Liver (tissue), 3 donors: ENCODE measurements at regions not wholly inside any gene's neighbourhood (a gene's known extent, or its start where the extent isn't known, plus 50 kb on each side); places are given as distances from the start of the nearest gene placed in this dataset.
"Not testable (repeated sequence)": the region's sequence is repeated elsewhere in the genome, so short reads cannot be mapped to it uniquely, and the experiment has no call there.

Experiments used
- EGR1 ChIP-seq, 2 donors: IDR thresholded peaks; 2 replicates each; pipeline ENCODE4 v1.6.1; 2016 to 2018; ENCODE audit warnings: antibody characterized with exemption in 2 of 2, low read depth in 2 of 2
- FOXA2 ChIP-seq: IDR thresholded peaks from 2 replicates; pipeline ENCODE4 v1.6.1; 2016; ENCODE audit warnings: antibody characterized with exemption
- GABPA ChIP-seq, 2 donors: IDR thresholded peaks in 1 of 2; conservative IDR thresholded peaks in 1 of 2; 2 replicates each; pipeline ENCODE4 v1.6.1; 2016; ENCODE audit warnings: antibody characterized with exemption in 2 of 2, mild to moderate bottlenecking in 1 of 2, moderate library complexity in 1 of 2
- JUND ChIP-seq, 2 donors: IDR thresholded peaks; 2 replicates each; pipeline ENCODE4 v1.6.1; 2016; ENCODE audit warnings: antibody characterized with exemption in 2 of 2
- MAX ChIP-seq: IDR thresholded peaks from 2 replicates; pipeline ENCODE4 v1.6.1; 2016; ENCODE audit warnings: antibody characterized with exemption
- RAD21 ChIP-seq, 2 donors: IDR thresholded peaks; 2 replicates each; pipeline ENCODE4 v1.6.1; 2016; ENCODE audit warnings: antibody characterized with exemption in 2 of 2, mild to moderate bottlenecking in 2 of 2
- SP1 ChIP-seq: IDR thresholded peaks from 2 replicates; pipeline ENCODE4 v1.6.1; 2018; ENCODE audit warnings: antibody characterized with exemption, mild to moderate bottlenecking
- TAF1 ChIP-seq: conservative IDR thresholded peaks from 2 replicates; pipeline ENCODE4 v1.6.1; 2016; ENCODE audit warnings: antibody characterized with exemption, mild to moderate bottlenecking
- YY1 ChIP-seq: IDR thresholded peaks from 2 replicates; pipeline ENCODE4 v1.6.1; 2016; ENCODE audit warnings: antibody characterized with exemption, mild to moderate bottlenecking
- ZBTB33 ChIP-seq: IDR thresholded peaks from 2 replicates; pipeline ENCODE4 v1.6.1; 2016; ENCODE audit warnings: antibody characterized with exemption
- TF ChIP-seq, protein P1 (sequence below): fragments of 150-350 bp; IDR thresholded peaks from 2 replicates; pipeline ENCODE4 v1.5.1; 2017; ENCODE audit warnings: improper control_type of control experiment, low read depth, low read length; ENCODE audit not compliant: missing input control
- TF ChIP-seq, protein P2 (sequence below): IDR thresholded peaks from 2 replicates; pipeline ENCODE4 v1.6.1; 2016; ENCODE audit warnings: antibody characterized with exemption, mild to moderate bottlenecking
- TF ChIP-seq, protein P3 (sequence below): IDR thresholded peaks from 2 replicates; pipeline ENCODE4 v1.6.1; 2016; ENCODE audit warnings: antibody characterized with exemption
- donor health status: healthy.
- donor health status: healthy.

DNA sequence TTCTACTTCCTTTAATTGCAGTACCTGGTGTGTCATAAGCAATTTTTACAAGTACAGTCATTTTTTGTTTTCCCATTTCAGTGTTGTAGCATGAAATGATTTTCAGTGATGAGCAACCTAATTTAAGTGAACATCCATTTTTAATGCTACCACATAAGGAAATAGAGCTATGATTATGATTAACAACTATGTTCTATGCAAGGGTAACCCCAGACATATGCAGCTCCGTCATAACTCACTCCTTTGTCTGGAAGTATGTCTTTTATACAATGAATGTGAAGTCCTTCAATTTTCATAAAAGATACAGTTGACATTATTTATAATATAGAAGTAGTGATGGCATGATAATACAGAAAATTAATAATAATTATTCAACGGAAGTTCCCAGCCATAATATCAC, 783.3 kb upstream of the CDH18 start:
- not testable (repeated sequence) for TF ChIP-seq MAX; ZBTB33; EGR1 (IDR thresholded peaks at IDR 0.05; ENCODE audit: low read depth in 2 of 2); GABPA (IDR thresholded peaks at IDR 0.05 in 1 of 2, conservative IDR thresholded peaks at IDR 0.05 in 1 of 2); TAF1; RAD21 (IDR thresholded peaks at IDR 0.05); YY1; SP1; JUND (IDR thresholded peaks at IDR 0.05); FOXA2
- TF ChIP-seq, protein P1, sequence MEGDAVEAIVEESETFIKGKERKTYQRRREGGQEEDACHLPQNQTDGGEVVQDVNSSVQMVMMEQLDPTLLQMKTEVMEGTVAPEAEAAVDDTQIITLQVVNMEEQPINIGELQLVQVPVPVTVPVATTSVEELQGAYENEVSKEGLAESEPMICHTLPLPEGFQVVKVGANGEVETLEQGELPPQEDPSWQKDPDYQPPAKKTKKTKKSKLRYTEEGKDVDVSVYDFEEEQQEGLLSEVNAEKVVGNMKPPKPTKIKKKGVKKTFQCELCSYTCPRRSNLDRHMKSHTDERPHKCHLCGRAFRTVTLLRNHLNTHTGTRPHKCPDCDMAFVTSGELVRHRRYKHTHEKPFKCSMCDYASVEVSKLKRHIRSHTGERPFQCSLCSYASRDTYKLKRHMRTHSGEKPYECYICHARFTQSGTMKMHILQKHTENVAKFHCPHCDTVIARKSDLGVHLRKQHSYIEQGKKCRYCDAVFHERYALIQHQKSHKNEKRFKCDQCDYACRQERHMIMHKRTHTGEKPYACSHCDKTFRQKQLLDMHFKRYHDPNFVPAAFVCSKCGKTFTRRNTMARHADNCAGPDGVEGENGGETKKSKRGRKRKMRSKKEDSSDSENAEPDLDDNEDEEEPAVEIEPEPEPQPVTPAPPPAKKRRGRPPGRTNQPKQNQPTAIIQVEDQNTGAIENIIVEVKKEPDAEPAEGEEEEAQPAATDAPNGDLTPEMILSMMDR: not testable (repeated sequence)
- TF ChIP-seq, protein P2, sequence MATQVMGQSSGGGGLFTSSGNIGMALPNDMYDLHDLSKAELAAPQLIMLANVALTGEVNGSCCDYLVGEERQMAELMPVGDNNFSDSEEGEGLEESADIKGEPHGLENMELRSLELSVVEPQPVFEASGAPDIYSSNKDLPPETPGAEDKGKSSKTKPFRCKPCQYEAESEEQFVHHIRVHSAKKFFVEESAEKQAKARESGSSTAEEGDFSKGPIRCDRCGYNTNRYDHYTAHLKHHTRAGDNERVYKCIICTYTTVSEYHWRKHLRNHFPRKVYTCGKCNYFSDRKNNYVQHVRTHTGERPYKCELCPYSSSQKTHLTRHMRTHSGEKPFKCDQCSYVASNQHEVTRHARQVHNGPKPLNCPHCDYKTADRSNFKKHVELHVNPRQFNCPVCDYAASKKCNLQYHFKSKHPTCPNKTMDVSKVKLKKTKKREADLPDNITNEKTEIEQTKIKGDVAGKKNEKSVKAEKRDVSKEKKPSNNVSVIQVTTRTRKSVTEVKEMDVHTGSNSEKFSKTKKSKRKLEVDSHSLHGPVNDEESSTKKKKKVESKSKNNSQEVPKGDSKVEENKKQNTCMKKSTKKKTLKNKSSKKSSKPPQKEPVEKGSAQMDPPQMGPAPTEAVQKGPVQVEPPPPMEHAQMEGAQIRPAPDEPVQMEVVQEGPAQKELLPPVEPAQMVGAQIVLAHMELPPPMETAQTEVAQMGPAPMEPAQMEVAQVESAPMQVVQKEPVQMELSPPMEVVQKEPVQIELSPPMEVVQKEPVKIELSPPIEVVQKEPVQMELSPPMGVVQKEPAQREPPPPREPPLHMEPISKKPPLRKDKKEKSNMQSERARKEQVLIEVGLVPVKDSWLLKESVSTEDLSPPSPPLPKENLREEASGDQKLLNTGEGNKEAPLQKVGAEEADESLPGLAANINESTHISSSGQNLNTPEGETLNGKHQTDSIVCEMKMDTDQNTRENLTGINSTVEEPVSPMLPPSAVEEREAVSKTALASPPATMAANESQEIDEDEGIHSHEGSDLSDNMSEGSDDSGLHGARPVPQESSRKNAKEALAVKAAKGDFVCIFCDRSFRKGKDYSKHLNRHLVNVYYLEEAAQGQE: not testable (repeated sequence)
- TF ChIP-seq, protein P3, sequence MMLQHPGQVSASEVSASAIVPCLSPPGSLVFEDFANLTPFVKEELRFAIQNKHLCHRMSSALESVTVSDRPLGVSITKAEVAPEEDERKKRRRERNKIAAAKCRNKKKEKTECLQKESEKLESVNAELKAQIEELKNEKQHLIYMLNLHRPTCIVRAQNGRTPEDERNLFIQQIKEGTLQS: not testable (repeated sequence)
